ENCODE measurements at regions not wholly inside any gene's neighbourhood (a gene's known extent, or its start where the extent isn't known, plus 50 kb on each side); places are given as distances from the start of the nearest gene placed in this dataset.
"Not testable (repeated sequence)": the region's sequence is repeated elsewhere in the genome, so short reads cannot be mapped to it uniquely, and the experiment has no call there.

GRCh38 chr5:18394443-18394804 is 760.2 kb downstream of the TAF11L14 start:
- TF ChIP-seq CTCF (IDR thresholded peaks at IDR 0.05; ENCODE audit: unreplicated experiment): no peak
- Mint-ChIP-seq H3K4me3 (ENCODE audit: low read depth) (no peak overlapping the region), H3K27ac (no peak overlapping the region), H3K4me1 (ENCODE audit: low read depth) (peaks cover 13% of the 10 kb centered on the region), H3K27me3 (peaks cover 16% of the 10 kb centered on the region), H3K36me3 (ENCODE audit: insufficient read depth) (no peaks in the 10 kb centered on the region), H3K9me3 (ENCODE audit: low read depth) (peaks cover 5% of the 10 kb centered on the region)
- DNase-seq (ENCODE audit: low spot score, unreplicated experiment): no peak

- H3K9me3 Mint-ChIP-seq (ENCODE audit: low read depth): peaks cover 5% of the 10 kb centered on the region
- peaks cover 13% of the 10 kb centered on the region for H3K4me1 Mint-ChIP-seq (ENCODE audit: low read depth)
- peaks cover 16% of the 10 kb centered on the region for H3K27me3 Mint-ChIP-seq
- TF ChIP-seq CTCF (IDR thresholded peaks at IDR 0.05; ENCODE audit: unreplicated experiment): no peak
- no peak for DNase-seq (ENCODE audit: low spot score, unreplicated experiment)
- no peak overlapping the region for H3K4me3 Mint-ChIP-seq (ENCODE audit: low read depth)
- peak overlapping the region; percentile 31 for H3K27ac Mint-ChIP-seq
- no peaks in the 10 kb centered on the region for H3K36me3 Mint-ChIP-seq (ENCODE audit: insufficient read depth)
Observed at GRCh38 chr5:18395126-18396110, 761.2 kb downstream of the TAF11L14 start.

- Mint-ChIP-seq H3K9me3 (ENCODE audit: low read depth) (peaks cover 5% of the 10 kb centered on the region), H3K27ac (no peak overlapping the region), H3K4me3 (ENCODE audit: low read depth) (no peak overlapping the region), H3K36me3 (ENCODE audit: insufficient read depth) (no peaks in the 10 kb centered on the region), H3K4me1 (ENCODE audit: low read depth) (peaks cover 13% of the 10 kb centered on the region), H3K27me3 (peaks cover 10% of the 10 kb centered on the region)
- TF ChIP-seq CTCF (IDR thresholded peaks at IDR 0.05; ENCODE audit: unreplicated experiment): no peak
- DNase-seq (ENCODE audit: low spot score, unreplicated experiment): no peak
Observed at GRCh38 chr5:18397371-18397770, 763.1 kb downstream of the TAF11L14 start.

- Mint-ChIP-seq H3K4me1 (ENCODE audit: low read depth) (peaks cover 13% of the 10 kb centered on the region), H3K27ac (no peak overlapping the region), H3K36me3 (ENCODE audit: insufficient read depth) (no peaks in the 10 kb centered on the region), H3K27me3 (peaks cover 5% of the 10 kb centered on the region), H3K4me3 (ENCODE audit: low read depth) (no peak overlapping the region), H3K9me3 (ENCODE audit: low read depth) (peaks cover 5% of the 10 kb centered on the region)
- DNase-seq (ENCODE audit: low spot score, unreplicated experiment): no peak
- TF ChIP-seq CTCF (IDR thresholded peaks at IDR 0.05; ENCODE audit: unreplicated experiment): no peak
Observed at GRCh38 chr5:18397891-18398290, 763.6 kb downstream of the TAF11L14 start.

- not testable (repeated sequence) for DNase-seq (ENCODE audit: low spot score, unreplicated experiment); H3K36me3 Mint-ChIP-seq (ENCODE audit: insufficient read depth); H3K4me3 Mint-ChIP-seq (ENCODE audit: low read depth); H3K9me3 Mint-ChIP-seq (ENCODE audit: low read depth); H3K27ac Mint-ChIP-seq; H3K27me3 Mint-ChIP-seq
- H3K4me1 Mint-ChIP-seq (ENCODE audit: low read depth): peaks cover 11% of the 10 kb centered on the region
Observed at GRCh38 chr5:18399461-18400327, 765.4 kb downstream of the TAF11L14 start.

All from progenitor cell of endocrine pancreas (in vitro differentiated cells).